OCI-LY7 (cell line): ENCODE measurements at regions not wholly inside any gene's neighbourhood (a gene's known extent, or its start where the extent isn't known, plus 50 kb on each side); places are given as distances from the start of the nearest gene placed in this dataset.

Source experiments
- BruUV-seq: library from RNA; stranded (reverse); fragments of 400-500 nt; replicated peaks from 2 replicates; lab custom pipeline; 2021; lab: Mats Ljungman, UMichigan
- CTCF ChIA-PET: fragments of 300-600 bp; sonication (Branson Sonifier 250); formaldehyde crosslinking; loops from one replicate; lab custom pipeline; 2022; ENCODE audit warnings: antibody characterized with exemption; ENCODE audit not compliant: unreplicated experiment; lab: Charles Lee
- POLR2A ChIA-PET: fragments of 300-600 bp; sonication (Branson Sonifier 250); formaldehyde crosslinking; loops from one replicate; lab custom pipeline; 2022; ENCODE audit warnings: antibody characterized with exemption; lab: Charles Lee
- DNase-seq: peaks from one replicate; pipeline ENCODE4 v3.0.0-alpha.2; 2015; ENCODE audit warnings: low spot score
- H2AFZ ChIP-seq: fragments of 200-600 bp; sonication (generic), shearing (Covaris generic); 2 replicates; pipeline ENCODE4 v1.6.1; 2014; ENCODE audit warnings: mild to moderate bottlenecking, antibody characterized with exemption, low read length, moderate library complexity
- H3K27ac ChIP-seq: fragments of 200-600 bp; sonication (generic); 2 replicates; pipeline ENCODE4 v1.5.1; 2014; ENCODE audit warnings: mixed run types, low read depth, mild to moderate bottlenecking, moderate library complexity, low read length, inconsistent platforms; ENCODE audit not compliant: poor library complexity, severe bottlenecking
- H3K36me3 ChIP-seq: fragments of 200-600 bp; sonication (generic); 2 replicates; pipeline ENCODE4 v1.6.1; 2014; ENCODE audit warnings: mild to moderate bottlenecking, antibody characterized with exemption, low read length, moderate library complexity, mixed read lengths; ENCODE audit not compliant: insufficient read depth
- H3K4me1 ChIP-seq: fragments of 200-600 bp; sonication (generic); 2 replicates; pipeline ENCODE4 v1.5.1; 2014; ENCODE audit warnings: mild to moderate bottlenecking, low read length; ENCODE audit not compliant: insufficient read depth, poor library complexity, severe bottlenecking
- H3K4me2 ChIP-seq: fragments of 200-600 bp; sonication (generic); 2 replicates; pipeline ENCODE4 v1.6.1; 2014; ENCODE audit warnings: mild to moderate bottlenecking, low read length
- H3K4me3 ChIP-seq: fragments of 200-600 bp; sonication (generic); 2 replicates; pipeline ENCODE4 v1.5.1; 2014; ENCODE audit warnings: mild to moderate bottlenecking, low read depth, low read length; ENCODE audit not compliant: poor library complexity, severe bottlenecking
- H3K79me2 ChIP-seq: fragments of 200-600 bp; sonication (generic); 2 replicates; pipeline ENCODE4 v1.6.1; 2016; ENCODE audit warnings: low read depth, mild to moderate bottlenecking, low read length, moderate library complexity, mixed read lengths; ENCODE audit not compliant: insufficient read depth
- H3K9me2 ChIP-seq: fragments of 200-600 bp; sonication (generic); 2 replicates; pipeline ENCODE4 v1.6.1; 2016; ENCODE audit warnings: mild to moderate bottlenecking, low read length, mixed read lengths; ENCODE audit not compliant: insufficient read depth
- H3K9me3 ChIP-seq: fragments of 200-600 bp; sonication (generic); 2 replicates; pipeline ENCODE4 v1.6.1; 2014; ENCODE audit warnings: mild to moderate bottlenecking, mixed run types, low read length, mixed read lengths
- H4K20me1 ChIP-seq: fragments of 200-600 bp; sonication (generic); 2 replicates; pipeline ENCODE4 v1.6.1; 2014; ENCODE audit warnings: mild to moderate bottlenecking, antibody characterized with exemption, low read length, moderate library complexity, mixed read lengths; ENCODE audit not compliant: insufficient read depth
- CTCF ChIP-seq: fragments of 200-600 bp; sonication (generic); conservative IDR thresholded peaks from 2 replicates; pipeline ENCODE4 v1.5.1; 2014; ENCODE audit warnings: mild to moderate bottlenecking, antibody characterized with exemption, low read length, moderate library complexity, mixed read lengths
- EZH2phosphoT487 ChIP-seq: fragments of 200-600 bp; sonication (generic); IDR thresholded peaks from 2 replicates; pipeline ENCODE4 v1.6.1; 2018; ENCODE audit warnings: low read depth, borderline replicate concordance, mild to moderate bottlenecking, mixed run types, antibody characterized with exemption, low read length, moderate library complexity, mixed read lengths
- intact Hi-C: fragments of 100-400 bp; cut with micrococcal nuclease; formaldehyde crosslinking; loops from one replicate; pipeline ENCODE4 v1.10.0; 2022; ENCODE audit not compliant: unreplicated experiment

- DNase-seq: no peak
- H3K4me1 ChIP-seq: no peaks in the 10 kb centered on the region
- H3K9me3 ChIP-seq: no peaks in the 10 kb centered on the region
- H4K20me1 ChIP-seq: no peaks in the 10 kb centered on the region
- CTCF ChIA-PET: no interaction called here
- no TSS peak for BruUV-seq
- intact Hi-C loops: no loop called here
- no peaks in the 10 kb centered on the region for H3K9me2 ChIP-seq
- POLR2A ChIA-PET: no interaction called here
- no peaks in the 10 kb centered on the region for H3K79me2 ChIP-seq
- H3K36me3 ChIP-seq: no peaks in the 10 kb centered on the region
- no peak overlapping the region for H3K4me2 ChIP-seq
- no peak for TF ChIP-seq CTCF
- no peak for TF ChIP-seq EZH2phosphoT487
- H3K27ac ChIP-seq: no peak overlapping the region
- no peak overlapping the region for H2AFZ ChIP-seq
- no peak overlapping the region for H3K4me3 ChIP-seq
Measured at GRCh38 chr9:108138516-108138915, 648.9 kb upstream of the KLF4 start.

- Histone ChIP-seq H3K9me2 (no peaks in the 10 kb centered on the region), H3K4me3 (no peak overlapping the region), H3K79me2 (no peaks in the 10 kb centered on the region), H2AFZ (no peak overlapping the region), H4K20me1 (no peaks in the 10 kb centered on the region), H3K9me3 (no peaks in the 10 kb centered on the region), H3K36me3 (no peaks in the 10 kb centered on the region), H3K4me2 (no peak overlapping the region), H3K4me1 (no peaks in the 10 kb centered on the region), H3K27ac (no peak overlapping the region)
- no TSS peak for BruUV-seq
- TF ChIP-seq CTCF (no peak), EZH2phosphoT487 (no peak)
- ChIA-PET CTCF (no interaction called here), POLR2A (interaction anchor here (0.9 kb wide), 1 partner anchor 486 kb away, joined by 3 read pairs; no protein-coding TSS in a partner anchor)
- intact Hi-C loops: no loop called here
- DNase-seq: no peak
Measured at GRCh38 chr9:108136656-108137055, 647.1 kb upstream of the KLF4 start.

GRCh38 chr9:108134486-108135128, 645.0 kb upstream of the KLF4 start:
- Histone ChIP-seq H3K9me3 (no peaks in the 10 kb centered on the region), H3K4me3 (no peak overlapping the region), H3K36me3 (no peaks in the 10 kb centered on the region), H3K9me2 (no peaks in the 10 kb centered on the region), H3K27ac (no peak overlapping the region), H3K4me2 (no peak overlapping the region), H2AFZ (no peak overlapping the region), H3K4me1 (no peaks in the 10 kb centered on the region), H4K20me1 (no peaks in the 10 kb centered on the region), H3K79me2 (no peaks in the 10 kb centered on the region)
- no peak for DNase-seq
- intact Hi-C loops: no loop called here
- CTCF ChIA-PET: no interaction called here
- no TSS peak for BruUV-seq
- POLR2A ChIA-PET: no interaction called here
- no peak for TF ChIP-seq CTCF
- no peak for TF ChIP-seq EZH2phosphoT487
